ENCODE measurements at regions not wholly inside any gene's neighbourhood (a gene's known extent, or its start where the extent isn't known, plus 50 kb on each side); places are given as distances from the start of the nearest gene placed in this dataset.

GRCh38 chr3:30551927-30552326 is 54.5 kb upstream of the TGFBR2 start:
- TF ChIP-seq CTCF (IDR thresholded peaks at IDR 0.05) (no peak), POLR2A (IDR thresholded peaks at IDR 0.05) (no peak)
